Caco-2 (cell line): ENCODE measurements at regions not wholly inside any gene's neighbourhood (a gene's known extent, or its start where the extent isn't known, plus 50 kb on each side); places are given as distances from the start of the nearest gene placed in this dataset.

Experiments
- BruUV-seq: library from RNA; stranded (reverse); fragments of 400-500 nt; replicated peaks from 2 replicates; lab custom pipeline; 2021; lab: Mats Ljungman, UMichigan
- CTCF ChIA-PET: fragments of 300-600 bp; sonication (Branson Sonifier 250); formaldehyde crosslinking; loops from one replicate; lab custom pipeline; 2022; ENCODE audit warnings: antibody characterized with exemption; lab: Charles Lee
- POLR2A ChIA-PET: fragments of 300-600 bp; sonication (Branson Sonifier 250); formaldehyde crosslinking; loops from one replicate; lab custom pipeline; 2022; ENCODE audit warnings: antibody characterized with exemption; lab: Charles Lee
- DNase-seq, 2 experiments: peaks; one replicate each; pipeline versions ENCODE4 v3.0.0 to v3.0.0-alpha.2; 2020 to 2022
- H3K27me3 ChIP-seq: replicated peaks from 2 replicates; pipeline ENCODE4 v1.6.0; 2011; ENCODE audit warnings: low read length; ENCODE audit not compliant: control insufficient read depth, insufficient read depth
- H3K36me3 ChIP-seq: 2 replicates; pipeline ENCODE4 v1.5.1; 2011; ENCODE audit warnings: low read length; ENCODE audit not compliant: control insufficient read depth, insufficient read depth
- H3K4me1 ChIP-seq: fragments of 250-450 bp; sonication (Bioruptor Pico); 2 replicates; pipeline ENCODE4 v1.5.1; 2020; ENCODE audit warnings: mild to moderate bottlenecking
- H3K4me3 ChIP-seq: 2 replicates; pipeline ENCODE4 v1.5.1; 2011; ENCODE audit warnings: low read depth, mild to moderate bottlenecking, control low read depth, low read length
- H3K9me3 ChIP-seq: fragments of 250-450 bp; sonication (Bioruptor Pico); 2 replicates; pipeline ENCODE4 v1.5.1; 2020; ENCODE audit warnings: mild to moderate bottlenecking, moderate library complexity
- H3K27ac Mint-ChIP-seq: one replicate; pipeline ENCODE4 v1.8.0; 2022; ENCODE audit warnings: mixed read lengths; ENCODE audit not compliant: unreplicated experiment
- H3K27me3 Mint-ChIP-seq: one replicate; pipeline ENCODE4 v1.8.0; 2022; ENCODE audit warnings: mixed read lengths; ENCODE audit not compliant: insufficient read depth, unreplicated experiment
- H3K36me3 Mint-ChIP-seq: one replicate; pipeline ENCODE4 v1.8.0; 2022; ENCODE audit warnings: mild to moderate bottlenecking, mixed read lengths; ENCODE audit not compliant: insufficient read depth, unreplicated experiment
- H3K4me1 Mint-ChIP-seq: one replicate; pipeline ENCODE4 v1.8.0; 2022; ENCODE audit warnings: low read depth, mixed read lengths; ENCODE audit not compliant: unreplicated experiment
- H3K4me3 Mint-ChIP-seq: one replicate; pipeline ENCODE4 v1.8.0; 2022; ENCODE audit warnings: mild to moderate bottlenecking, moderate library complexity, mixed read lengths; ENCODE audit not compliant: unreplicated experiment
- H3K9me3 Mint-ChIP-seq: one replicate; pipeline ENCODE4 v1.8.0; 2022; ENCODE audit warnings: mixed read lengths; ENCODE audit not compliant: unreplicated experiment
- CTCF ChIP-seq, 2 experiments: fragments of 200-600 bp in 1 of 2; IDR thresholded peaks; 1 replicate in 1 of 2; 2 replicates in 1 of 2; pipeline versions ENCODE4 v1.5.1 to v1.8.0; 2011 to 2022; ENCODE audit warnings: antibody characterized with exemption in 1 of 2, control low read depth in 1 of 2, inconsistent platforms in 1 of 2, low read depth in 1 of 2, low read length in 1 of 2, mild to moderate bottlenecking in 1 of 2, moderate library complexity in 1 of 2; ENCODE audit not compliant: insufficient read depth in 1 of 2, severe bottlenecking in 1 of 2, unreplicated experiment in 1 of 2
- intact Hi-C: fragments of 100-400 bp; cut with micrococcal nuclease; formaldehyde crosslinking; loops from one replicate; pipeline ENCODE4 v1.10.0; 2022; ENCODE audit not compliant: unreplicated experiment

GRCh38 chr4:14318671-14319070 lies 683.6 kb upstream of the CPEB2 start:
- Histone ChIP-seq H3K27me3 (no peaks in the 10 kb centered on the region), H3K4me1 (no peaks in the 10 kb centered on the region), H3K4me3 (no peak overlapping the region), H3K36me3 (no peaks in the 10 kb centered on the region), H3K9me3 (no peaks in the 10 kb centered on the region)
- Mint-ChIP-seq H3K9me3 (no peaks in the 10 kb centered on the region), H3K4me3 (no peak overlapping the region), H3K27me3 (no peaks in the 10 kb centered on the region), H3K27ac (no peak overlapping the region), H3K4me1 (no peaks in the 10 kb centered on the region), H3K36me3 (no peaks in the 10 kb centered on the region)
- intact Hi-C loops: no loop called here
- no peak for DNase-seq
- ChIA-PET POLR2A (no interaction called here), CTCF (no interaction called here)
- TF ChIP-seq CTCF (IDR thresholded peaks at IDR 0.05; ENCODE audit: insufficient read depth in 1 of 2, low read depth in 1 of 2, low read length in 1 of 2, severe bottlenecking in 1 of 2, unreplicated experiment in 1 of 2): no peak
- no TSS peak for BruUV-seq

- Mint-ChIP-seq H3K9me3 (no peaks in the 10 kb centered on the region), H3K27me3 (no peaks in the 10 kb centered on the region), H3K4me3 (no peak overlapping the region), H3K27ac (no peak overlapping the region), H3K36me3 (no peaks in the 10 kb centered on the region), H3K4me1 (no peaks in the 10 kb centered on the region)
- ChIA-PET CTCF (no interaction called here), POLR2A (no interaction called here)
- Histone ChIP-seq H3K36me3 (no peaks in the 10 kb centered on the region), H3K27me3 (no peaks in the 10 kb centered on the region), H3K9me3 (no peaks in the 10 kb centered on the region), H3K4me1 (no peaks in the 10 kb centered on the region), H3K4me3 (no peak overlapping the region)
- no peak for DNase-seq
- no peak for TF ChIP-seq CTCF (IDR thresholded peaks at IDR 0.05; ENCODE audit: insufficient read depth in 1 of 2, low read depth in 1 of 2, low read length in 1 of 2, severe bottlenecking in 1 of 2, unreplicated experiment in 1 of 2)
- intact Hi-C loops: no loop called here
- no TSS peak for BruUV-seq
Measured at GRCh38 chr4:14321723-14322122, 680.6 kb upstream of the CPEB2 start.

GRCh38 chr4:14323191-14323590 lies 679.1 kb upstream of the CPEB2 start:
- H3K36me3 ChIP-seq: no peaks in the 10 kb centered on the region
- Mint-ChIP-seq H3K4me1 (no peaks in the 10 kb centered on the region), H3K36me3 (no peaks in the 10 kb centered on the region), H3K9me3 (no peaks in the 10 kb centered on the region), H3K4me3 (no peak overlapping the region), H3K27ac (no peak overlapping the region), H3K27me3 (no peaks in the 10 kb centered on the region)
- no peak overlapping the region for H3K4me3 ChIP-seq
- DNase-seq: no peak
- H3K4me1 ChIP-seq: no peaks in the 10 kb centered on the region
- no peak for TF ChIP-seq CTCF (IDR thresholded peaks at IDR 0.05; ENCODE audit: insufficient read depth in 1 of 2, low read depth in 1 of 2, low read length in 1 of 2, severe bottlenecking in 1 of 2, unreplicated experiment in 1 of 2)
- no peaks in the 10 kb centered on the region for H3K9me3 ChIP-seq
- H3K27me3 ChIP-seq: no peaks in the 10 kb centered on the region
- intact Hi-C loops: no loop called here
- ChIA-PET CTCF (no interaction called here), POLR2A (no interaction called here)
- no TSS peak for BruUV-seq
